Body of pancreas (tissue), 4 donors: ENCODE measurements at regions not wholly inside any gene's neighbourhood (a gene's known extent, or its start where the extent isn't known, plus 50 kb on each side); places are given as distances from the start of the nearest gene placed in this dataset.

Experiments used
- ATAC-seq: fragments of 150-250 bp; one replicate; pipeline ENCODE4 v1.9.1; 2016
- DNase-seq, 4 donors: peaks; one replicate each; pipeline ENCODE4 v3.0.0-alpha.2; 2019
- H3K27ac ChIP-seq, 4 donors: fragments of 200-600 bp; sonication (generic); 1 replicate in 3 of 4; 2 replicates in 1 of 4; pipeline versions ENCODE4 v1.5.1 to v1.6.1; 2016 to 2019; ENCODE audit warnings: mild to moderate bottlenecking in 1 of 4, mixed read lengths in 1 of 4, moderate library complexity in 1 of 4
- H3K27me3 ChIP-seq, 2 donors: fragments of 200-600 bp; sonication (generic); one replicate each; pipeline ENCODE4 v1.6.0; 2016; ENCODE audit warnings: mild to moderate bottlenecking in 1 of 2
- H3K36me3 ChIP-seq, 2 donors: fragments of 200-600 bp; sonication (generic); replicated peaks in 1 of 2; 2 replicates each; pipeline ENCODE4 v1.5.1; 2016; ENCODE audit warnings: low read depth in 2 of 2; ENCODE audit not compliant: insufficient read depth in 1 of 2
- H3K4me1 ChIP-seq: fragments of 200-600 bp; sonication (generic); one replicate; pipeline ENCODE4 v1.6.0; 2016
- H3K4me3 ChIP-seq, 2 donors: fragments of 200-600 bp; sonication (generic); 1 replicate in 1 of 2; 2 replicates in 1 of 2; pipeline ENCODE4 v1.5.1; 2016 to 2019
- H3K9me3 ChIP-seq, 3 donors: fragments of 200-600 bp; sonication (generic); 1 replicate in 2 of 3; 2 replicates in 1 of 3; pipeline ENCODE4 v1.5.1; 2016
- POLR2A ChIP-seq, 3 donors: fragments of 450-650 bp; IDR thresholded peaks; one replicate each; pipeline ENCODE4 v1.6.1; 2016; ENCODE audit warnings: antibody characterized with exemption in 3 of 3, mild to moderate bottlenecking in 2 of 3
- WGBS, 2 donors: methylation state at CpG; one replicate each; pipeline ENCODE4 v1.1.5; 2017; 5-methylcytosine and 5-hydroxymethylcytosine counted together
- intact Hi-C: fragments of 100-400 bp; cut with DNase I; formaldehyde crosslinking; loops from one replicate; pipeline ENCODE4 v1.15.1; 2023
- TF ChIP-seq, protein P1 (sequence below), 7 experiments: fragments of 450-650 bp in 4 of 7; fragments of 200-600 bp in 3 of 7; sonication (generic) in 3 of 7; IDR thresholded peaks; one replicate each; pipeline ENCODE4 v1.5.1; 2016 to 2019; ENCODE audit warnings: antibody characterized with exemption in 7 of 7

DNA sequence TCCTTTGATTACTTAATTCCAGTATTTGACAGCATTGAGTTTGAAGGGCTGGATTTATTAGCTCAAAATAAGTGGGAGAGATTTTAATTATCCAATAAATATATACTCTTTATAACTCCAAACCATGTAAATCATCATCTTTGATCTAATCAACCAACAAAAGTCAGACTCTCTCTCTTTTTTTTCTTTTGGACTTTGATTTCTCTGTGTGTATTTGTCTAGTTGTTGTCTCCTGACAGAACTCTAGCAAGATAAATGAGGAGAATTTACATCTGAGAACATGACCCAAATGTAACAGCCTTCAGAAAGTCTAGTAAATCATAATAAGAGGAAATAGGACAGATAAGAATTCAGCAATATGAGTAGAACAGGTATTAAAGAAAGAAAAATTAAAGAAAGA, 567.1 kb downstream of the PPARGC1A start:
- H3K27ac ChIP-seq = no peak overlapping the region
- no peaks in the 10 kb centered on the region for H3K4me1 ChIP-seq
- DNase-seq (no peak), ATAC-seq (no peak)
- H3K36me3 ChIP-seq = no peaks in the 10 kb centered on the region
- H3K4me3 ChIP-seq = no peak overlapping the region
- no peaks in the 10 kb centered on the region for H3K9me3 ChIP-seq
- intact Hi-C loops = no loop called here
- TF ChIP-seq POLR2A (IDR thresholded peaks at IDR 0.05) = no peak
- TF ChIP-seq, protein P1, sequence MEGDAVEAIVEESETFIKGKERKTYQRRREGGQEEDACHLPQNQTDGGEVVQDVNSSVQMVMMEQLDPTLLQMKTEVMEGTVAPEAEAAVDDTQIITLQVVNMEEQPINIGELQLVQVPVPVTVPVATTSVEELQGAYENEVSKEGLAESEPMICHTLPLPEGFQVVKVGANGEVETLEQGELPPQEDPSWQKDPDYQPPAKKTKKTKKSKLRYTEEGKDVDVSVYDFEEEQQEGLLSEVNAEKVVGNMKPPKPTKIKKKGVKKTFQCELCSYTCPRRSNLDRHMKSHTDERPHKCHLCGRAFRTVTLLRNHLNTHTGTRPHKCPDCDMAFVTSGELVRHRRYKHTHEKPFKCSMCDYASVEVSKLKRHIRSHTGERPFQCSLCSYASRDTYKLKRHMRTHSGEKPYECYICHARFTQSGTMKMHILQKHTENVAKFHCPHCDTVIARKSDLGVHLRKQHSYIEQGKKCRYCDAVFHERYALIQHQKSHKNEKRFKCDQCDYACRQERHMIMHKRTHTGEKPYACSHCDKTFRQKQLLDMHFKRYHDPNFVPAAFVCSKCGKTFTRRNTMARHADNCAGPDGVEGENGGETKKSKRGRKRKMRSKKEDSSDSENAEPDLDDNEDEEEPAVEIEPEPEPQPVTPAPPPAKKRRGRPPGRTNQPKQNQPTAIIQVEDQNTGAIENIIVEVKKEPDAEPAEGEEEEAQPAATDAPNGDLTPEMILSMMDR (IDR thresholded peaks at IDR 0.05) = no peak
- peaks cover 0 to 1% of the 10 kb centered on the region in 2 donors for H3K27me3 ChIP-seq

- ATAC-seq = no peak
- WGBS, 2 donors = 22 to 35% methylated on average over 1 of the region's 1 CpG
Measured at GRCh38 chr4:23320931-23321587, 568.8 kb downstream of the PPARGC1A start.

GRCh38 chr4:23312686-23313085, 577.2 kb downstream of the PPARGC1A start:
- Histone ChIP-seq H3K4me3 (no peak overlapping the region), H3K9me3 (no peaks in the 10 kb centered on the region), H3K4me1 (no peaks in the 10 kb centered on the region), H3K27ac (no peak overlapping the region), H3K27me3 (peaks cover 0 to 2% of the 10 kb centered on the region in 2 donors), H3K36me3 (no peaks in the 10 kb centered on the region)
- intact Hi-C loops = no loop called here
- no peak for ATAC-seq
- no peak for DNase-seq
- TF ChIP-seq, protein P1 (IDR thresholded peaks at IDR 0.05) = no peak
- TF ChIP-seq POLR2A (IDR thresholded peaks at IDR 0.05) = no peak

More at GRCh38 chr4:23320931-23321587, 568.8 kb downstream of the PPARGC1A start:
- no peak overlapping the region for H3K27ac ChIP-seq
- no peaks in the 10 kb centered on the region for H3K4me1 ChIP-seq
- no peaks in the 10 kb centered on the region for H3K36me3 ChIP-seq
- intact Hi-C loops = no loop called here
- peaks cover 0 to 3% of the 10 kb centered on the region in 2 donors for H3K27me3 ChIP-seq
- H3K9me3 ChIP-seq = no peaks in the 10 kb centered on the region
- no peak for DNase-seq
- H3K4me3 ChIP-seq = no peak overlapping the region
- TF ChIP-seq POLR2A (IDR thresholded peaks at IDR 0.05) = no peak
- TF ChIP-seq, protein P1 (IDR thresholded peaks at IDR 0.05) = no peak

DNA sequence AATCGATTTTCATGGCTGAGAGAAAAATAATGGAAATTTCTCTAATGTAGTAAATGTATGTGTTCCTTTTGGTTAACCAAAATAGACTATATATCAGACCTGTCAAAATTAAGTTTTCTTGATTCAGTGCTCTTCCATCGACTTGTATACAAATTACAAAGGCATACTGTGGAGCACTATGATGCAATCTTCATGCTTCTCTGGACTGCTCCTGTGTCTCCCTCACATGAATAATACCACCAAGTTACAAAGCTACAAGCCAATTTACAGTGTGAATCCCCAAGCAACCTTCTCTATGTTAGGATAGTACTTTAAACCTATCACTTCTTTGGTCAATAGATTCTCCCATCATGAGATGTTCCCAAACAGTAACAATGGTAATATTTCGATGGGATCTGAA, 577.9 kb downstream of the PPARGC1A start:
- no peak overlapping the region for H3K4me3 ChIP-seq
- H3K27ac ChIP-seq = no peak overlapping the region
- H3K4me1 ChIP-seq = no peaks in the 10 kb centered on the region
- WGBS, 2 donors = 50 to 61% methylated on average over 3 of the region's 3 CpGs
- H3K9me3 ChIP-seq = no peaks in the 10 kb centered on the region
- H3K36me3 ChIP-seq = no peaks in the 10 kb centered on the region
- intact Hi-C loops = no loop called here
- DNase-seq (no peak), ATAC-seq (no peak)
- no peaks in the 10 kb centered on the region for H3K27me3 ChIP-seq
- TF ChIP-seq, protein P1 (IDR thresholded peaks at IDR 0.05) = no peak
- TF ChIP-seq POLR2A (IDR thresholded peaks at IDR 0.05) = no peak

DNA sequence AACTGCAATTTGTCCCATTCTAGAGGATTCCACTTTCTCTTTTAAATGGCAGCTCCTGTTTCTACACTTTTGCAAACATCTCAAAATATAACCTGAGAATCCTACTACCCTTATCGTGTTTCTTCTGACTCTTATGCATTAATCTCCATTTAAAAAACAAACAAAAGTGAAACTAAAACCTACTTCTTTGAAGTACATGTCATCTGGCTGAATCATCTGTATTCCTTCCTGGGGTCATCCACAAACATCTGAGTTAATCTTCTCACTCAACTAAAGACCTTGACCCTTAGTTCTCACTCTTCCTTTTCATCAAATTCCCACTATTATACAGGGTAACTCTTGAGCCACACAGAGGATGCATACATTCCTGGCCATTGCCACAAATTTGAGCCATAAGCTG, 584.8 kb downstream of the PPARGC1A start:
- no peak for DNase-seq
- Histone ChIP-seq H3K27me3 (no peaks in the 10 kb centered on the region), H3K4me1 (no peaks in the 10 kb centered on the region), H3K4me3 (no peak overlapping the region), H3K27ac (no peak overlapping the region), H3K9me3 (no peaks in the 10 kb centered on the region), H3K36me3 (no peaks in the 10 kb centered on the region)
- 42 to 55% methylated on average over 1 of the region's 1 CpG for WGBS, 2 donors
- TF ChIP-seq, protein P1 (IDR thresholded peaks at IDR 0.05) = no peak
- no peak for TF ChIP-seq POLR2A (IDR thresholded peaks at IDR 0.05)
- ATAC-seq = no peak
- intact Hi-C loops = no loop called here
